ENCODE measurements at regions not wholly inside any gene's neighbourhood (a gene's known extent, or its start where the extent isn't known, plus 50 kb on each side); places are given as distances from the start of the nearest gene placed in this dataset.
A peak's percentile ranks its signal among the peaks of the same experiment; 100 is the strongest.
"Not testable (repeated sequence)": the region's sequence is repeated elsewhere in the genome, so short reads cannot be mapped to it uniquely, and the experiment has no call there.

DNA sequence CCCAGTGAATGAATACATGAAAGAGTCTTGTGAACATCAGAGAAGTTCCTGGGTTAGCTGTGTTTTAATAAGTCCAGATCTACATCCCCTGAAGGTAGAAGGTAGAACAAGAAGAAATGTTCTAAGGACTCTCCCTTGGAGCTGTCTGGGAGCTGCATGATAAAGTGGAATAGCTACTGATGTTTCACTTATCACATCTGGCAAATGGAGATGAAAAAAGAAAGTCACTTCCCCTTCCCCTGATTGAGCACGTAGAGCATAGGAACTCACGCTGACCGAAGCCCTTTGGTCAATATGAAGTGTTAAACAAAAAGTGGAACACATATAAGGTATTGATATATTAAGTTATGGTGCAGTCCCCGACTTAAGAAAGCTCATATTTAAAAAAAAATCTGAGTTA, 53.2 kb upstream of the PARP1 start:
- no peaks in the 10 kb centered on the region for H3K27me3 ChIP-seq
- no peak for TF ChIP-seq Cebpa-rat (IDR thresholded peaks at IDR 0.05)
- no peaks in the 10 kb centered on the region for H4K20me1 ChIP-seq
- no peak overlapping the region for H3K4me2 ChIP-seq
- no peaks in the 10 kb centered on the region for H3K36me3 ChIP-seq
- H3K27ac ChIP-seq = no peak overlapping the region
- no peak overlapping the region for H3K9ac ChIP-seq
- no peak overlapping the region for H3K4me3 ChIP-seq
- H3K9me3 ChIP-seq = peaks cover 17% of the 10 kb centered on the region
- peaks cover 7% of the 10 kb centered on the region for H3K4me1 ChIP-seq

DNA sequence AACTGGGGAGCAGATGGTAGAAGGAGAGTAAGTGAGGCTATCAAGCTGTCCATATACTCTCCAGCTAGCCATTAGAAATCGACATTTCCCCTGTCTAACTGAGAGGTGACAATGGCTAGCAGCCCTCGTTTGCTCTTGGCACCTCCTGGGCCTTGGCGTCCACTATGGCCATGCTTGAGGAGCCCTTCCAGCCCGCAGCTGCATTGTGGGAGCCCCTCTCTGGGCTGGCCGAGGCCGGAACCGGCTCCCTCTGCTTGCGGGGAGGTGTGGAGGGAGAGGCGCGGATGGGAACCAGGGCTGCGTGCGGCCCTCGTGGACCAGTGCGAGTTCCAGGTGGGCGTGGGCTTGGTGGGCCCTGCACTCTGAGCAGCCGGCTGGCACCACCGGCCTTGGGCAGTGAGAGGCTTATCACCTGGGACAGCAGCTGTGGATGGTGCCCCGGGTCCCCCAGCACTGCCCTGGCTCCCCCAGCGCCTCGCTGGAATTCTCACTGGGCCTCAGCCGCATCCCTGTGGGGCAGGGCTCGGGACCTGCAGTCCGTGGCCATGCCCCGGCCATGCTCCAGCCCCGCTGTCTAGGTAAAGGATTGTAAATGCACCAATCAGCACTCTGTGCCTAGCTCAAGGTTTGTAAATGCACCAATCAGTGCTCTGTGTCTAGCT, 56.2 kb upstream of the PARP1 start:
- no peak overlapping the region for H3K27ac ChIP-seq
- TF ChIP-seq Cebpa-rat (IDR thresholded peaks at IDR 0.05) = no peak

DNA sequence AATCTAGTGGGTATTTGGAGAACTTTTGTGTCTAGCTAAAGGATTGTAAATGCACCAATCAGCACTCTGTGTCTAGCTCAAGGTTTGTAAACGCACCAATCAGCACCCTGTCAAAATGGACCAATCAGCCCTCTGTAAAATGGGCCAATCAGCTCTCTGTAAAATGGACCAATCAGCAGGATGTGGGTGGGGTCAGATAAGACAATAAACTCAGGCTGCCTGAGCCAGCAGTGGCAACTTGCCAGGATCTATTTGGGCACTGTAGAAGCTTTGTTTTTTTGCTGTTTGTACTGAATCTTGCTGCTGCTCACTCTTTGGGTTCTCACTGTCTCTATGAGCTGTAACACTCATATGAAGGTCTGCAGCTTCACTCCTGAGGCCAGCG, 56.7 kb upstream of the PARP1 start:
- H4K20me1 ChIP-seq, H3K27me3 ChIP-seq, H3K27ac ChIP-seq, H3K4me3 ChIP-seq, H3K4me1 ChIP-seq, H3K36me3 ChIP-seq, H3K9ac ChIP-seq, H3K4me2 ChIP-seq: not testable (repeated sequence)
- H3K9me3 ChIP-seq = peaks cover 17% of the 10 kb centered on the region

More for the DNA sequence above, 56.2 kb upstream of the PARP1 start:
- H3K27me3 ChIP-seq = no peaks in the 10 kb centered on the region
- H3K9me3 ChIP-seq = peaks cover 17% of the 10 kb centered on the region
- no peak overlapping the region for H3K4me2 ChIP-seq
- H3K4me3 ChIP-seq = no peak overlapping the region
- H3K9ac ChIP-seq = no peak overlapping the region
- H3K4me1 ChIP-seq = no peaks in the 10 kb centered on the region
- H4K20me1 ChIP-seq = no peaks in the 10 kb centered on the region
- no peaks in the 10 kb centered on the region for H3K36me3 ChIP-seq

DNA sequence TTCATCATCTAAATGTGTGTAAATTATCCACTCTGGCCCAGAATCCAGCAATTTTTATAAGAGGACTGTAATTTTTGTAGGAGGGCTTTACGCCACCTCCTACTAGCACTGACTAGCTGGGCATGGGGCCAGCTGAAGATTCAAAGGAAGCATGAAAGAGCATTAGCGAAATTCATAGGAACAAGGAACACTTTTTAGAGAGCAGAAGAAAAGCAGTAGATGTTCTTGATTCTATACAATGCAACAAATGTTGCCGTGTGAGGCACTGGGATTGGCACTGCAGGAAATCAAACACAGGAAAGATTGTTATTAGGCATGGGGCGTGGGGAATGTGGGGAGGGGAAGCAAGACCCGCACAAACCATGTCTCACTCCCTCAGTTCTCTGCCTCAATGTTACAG, 58.4 kb upstream of the PARP1 start:
- Histone ChIP-seq H3K4me2 (no peak overlapping the region), H3K27ac (no peak overlapping the region), H4K20me1 (no peaks in the 10 kb centered on the region), H3K9ac (no peak overlapping the region), H3K4me3 (no peak overlapping the region), H3K36me3 (no peaks in the 10 kb centered on the region), H3K4me1 (no peaks in the 10 kb centered on the region), H3K9me3 (peaks cover 17% of the 10 kb centered on the region), H3K27me3 (no peaks in the 10 kb centered on the region)
- TF ChIP-seq Cebpa-rat (IDR thresholded peaks at IDR 0.05) = no peak

DNA sequence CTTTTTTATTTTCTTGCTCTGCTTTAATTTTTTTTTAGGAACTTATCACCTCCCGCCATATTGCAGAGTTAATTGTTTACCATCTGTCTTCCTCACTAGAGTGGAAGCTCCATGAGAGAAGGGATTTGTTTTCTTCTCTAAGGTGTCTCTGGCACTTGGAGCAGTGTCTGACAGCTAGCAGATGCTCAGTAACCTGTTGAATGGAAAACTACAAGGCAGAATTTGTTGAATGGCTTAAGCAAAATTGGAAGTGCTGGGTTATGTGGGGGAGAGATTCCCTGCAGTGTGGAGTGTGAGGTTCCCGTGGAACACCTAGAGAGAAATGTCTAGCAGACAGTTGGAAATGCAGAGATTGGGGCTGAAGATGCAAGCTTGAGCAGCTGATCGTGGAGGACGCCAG, 59.5 kb upstream of the PARP1 start:
- no peak overlapping the region for H3K27ac ChIP-seq
- H3K9me3 ChIP-seq = peaks cover 17% of the 10 kb centered on the region
- H3K27me3 ChIP-seq = no peaks in the 10 kb centered on the region
- no peak overlapping the region for H3K9ac ChIP-seq
- H3K4me1 ChIP-seq = no peaks in the 10 kb centered on the region
- no peaks in the 10 kb centered on the region for H3K36me3 ChIP-seq
- H4K20me1 ChIP-seq = no peaks in the 10 kb centered on the region
- H3K4me2 ChIP-seq = no peak overlapping the region
- H3K4me3 ChIP-seq = no peak overlapping the region
- TF ChIP-seq Cebpa-rat (IDR thresholded peaks at IDR 0.05) = no peak

DNA sequence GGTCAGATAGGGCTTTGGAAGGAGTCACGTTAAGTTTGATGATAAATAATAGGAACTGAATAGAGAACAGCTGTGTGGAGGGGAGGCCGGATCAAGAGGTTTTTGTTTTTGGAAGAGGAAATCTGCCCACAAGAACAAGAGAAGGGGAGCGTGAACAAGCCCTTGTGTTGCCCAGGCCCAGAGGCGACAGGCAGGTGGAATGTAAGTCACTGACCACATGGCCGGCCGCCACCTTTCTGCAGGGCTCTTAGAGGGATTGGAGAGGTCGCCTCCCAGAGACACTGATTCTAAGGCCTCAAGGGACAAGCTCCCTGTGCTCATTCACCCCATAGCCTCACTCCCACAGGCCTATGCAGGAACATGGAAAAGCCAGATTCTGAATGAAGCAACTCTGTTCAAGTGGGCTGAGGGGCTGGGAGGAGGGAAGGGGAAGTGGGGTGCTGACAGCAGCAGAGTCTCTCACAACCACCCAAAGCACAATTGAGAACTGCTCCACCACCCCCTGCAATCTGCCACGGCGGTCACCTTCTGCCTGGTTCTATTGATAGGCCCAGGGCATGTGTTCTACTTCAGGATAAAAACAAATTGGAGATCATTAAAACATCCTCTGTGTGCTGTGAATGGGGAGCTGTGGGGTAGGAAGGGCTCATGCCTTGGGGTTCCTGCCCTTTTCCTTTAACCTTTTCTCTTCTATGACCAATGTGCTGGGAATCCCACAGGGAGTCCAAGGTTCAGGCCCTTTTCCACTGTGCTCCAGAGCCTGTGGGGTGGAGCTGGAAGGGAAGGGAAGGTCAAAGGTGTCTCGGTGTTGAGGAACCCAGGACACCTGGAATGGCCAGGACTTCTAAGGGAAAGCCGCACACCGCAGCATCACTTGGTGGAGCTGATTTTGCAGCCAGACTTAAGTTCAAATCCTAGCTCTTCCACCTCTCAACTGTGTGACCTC, 63.3 kb upstream of the PARP1 start:
- no peaks in the 10 kb centered on the region for H3K36me3 ChIP-seq
- H4K20me1 ChIP-seq = no peaks in the 10 kb centered on the region
- H3K4me3 ChIP-seq = no peak overlapping the region
- no peak overlapping the region for H3K9ac ChIP-seq
- no peaks in the 10 kb centered on the region for H3K27me3 ChIP-seq
- H3K4me2 ChIP-seq = no peak overlapping the region
- no peaks in the 10 kb centered on the region; the same call in 1 of the 2 replicates for H3K9me3 ChIP-seq
- no peak for TF ChIP-seq Cebpa-rat (IDR thresholded peaks at IDR 0.05)
- peaks cover 20% of the 10 kb centered on the region for H3K4me1 ChIP-seq
- no peak overlapping the region for H3K27ac ChIP-seq

DNA sequence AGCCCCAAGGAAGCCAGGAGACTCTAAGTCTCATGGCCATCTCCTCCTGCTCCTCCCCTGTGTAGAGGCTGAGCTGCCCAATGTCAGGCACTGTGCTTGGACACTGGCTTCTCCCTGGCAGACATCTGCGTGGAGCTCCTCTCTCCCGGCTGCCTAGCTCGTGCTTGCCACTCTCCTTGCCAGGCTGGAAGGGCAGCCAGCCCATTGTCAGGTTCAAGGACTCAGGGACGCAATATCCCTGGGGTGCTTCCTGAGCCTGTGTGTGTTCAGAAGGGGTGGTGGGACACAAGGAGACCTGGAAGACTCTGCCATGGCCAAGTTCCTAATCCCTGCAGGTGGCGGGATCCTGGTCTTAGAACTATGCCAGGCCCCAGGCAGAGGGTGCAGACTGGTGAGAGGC, 65.4 kb upstream of the PARP1 start:
- Histone ChIP-seq H3K9ac (no peak overlapping the region), H3K9me3 (no peaks in the 10 kb centered on the region), H3K27me3 (no peaks in the 10 kb centered on the region), H3K36me3 (no peaks in the 10 kb centered on the region), H3K4me1 (peaks cover 20% of the 10 kb centered on the region), H3K27ac (no peak overlapping the region), H3K4me3 (no peak overlapping the region), H4K20me1 (no peaks in the 10 kb centered on the region), H3K4me2 (no peak overlapping the region)
- TF ChIP-seq Cebpa-rat (IDR thresholded peaks at IDR 0.05) = no peak

DNA sequence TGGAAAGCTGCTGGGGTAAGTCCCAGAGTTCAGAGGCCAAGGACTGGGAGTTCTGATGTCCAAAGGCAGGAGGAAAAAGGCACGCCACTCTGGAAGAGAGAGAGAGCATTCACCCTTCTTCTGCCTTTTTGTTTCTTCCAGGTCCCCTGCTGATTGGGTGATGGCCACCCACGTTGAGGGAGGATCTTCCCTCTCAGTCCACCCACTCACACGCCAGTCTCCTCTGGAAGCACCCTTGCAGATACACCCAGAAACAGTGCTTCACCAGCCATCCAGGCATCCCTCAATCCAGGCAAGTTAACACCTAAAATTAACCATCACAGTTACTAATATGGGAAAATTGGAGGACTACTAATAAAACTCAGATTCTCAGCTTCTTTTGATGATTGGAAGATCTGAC, 66.1 kb upstream of the PARP1 start:
- Histone ChIP-seq H3K27me3 (no peaks in the 10 kb centered on the region), H3K9ac (no peak overlapping the region), H3K4me2 (no peak overlapping the region), H3K9me3 (no peaks in the 10 kb centered on the region), H3K27ac (no peak overlapping the region), H3K4me3 (no peak overlapping the region), H3K36me3 (no peaks in the 10 kb centered on the region), H4K20me1 (no peaks in the 10 kb centered on the region), H3K4me1 (peaks cover 20% of the 10 kb centered on the region)
- TF ChIP-seq Cebpa-rat (IDR thresholded peaks at IDR 0.05) = no peak

DNA sequence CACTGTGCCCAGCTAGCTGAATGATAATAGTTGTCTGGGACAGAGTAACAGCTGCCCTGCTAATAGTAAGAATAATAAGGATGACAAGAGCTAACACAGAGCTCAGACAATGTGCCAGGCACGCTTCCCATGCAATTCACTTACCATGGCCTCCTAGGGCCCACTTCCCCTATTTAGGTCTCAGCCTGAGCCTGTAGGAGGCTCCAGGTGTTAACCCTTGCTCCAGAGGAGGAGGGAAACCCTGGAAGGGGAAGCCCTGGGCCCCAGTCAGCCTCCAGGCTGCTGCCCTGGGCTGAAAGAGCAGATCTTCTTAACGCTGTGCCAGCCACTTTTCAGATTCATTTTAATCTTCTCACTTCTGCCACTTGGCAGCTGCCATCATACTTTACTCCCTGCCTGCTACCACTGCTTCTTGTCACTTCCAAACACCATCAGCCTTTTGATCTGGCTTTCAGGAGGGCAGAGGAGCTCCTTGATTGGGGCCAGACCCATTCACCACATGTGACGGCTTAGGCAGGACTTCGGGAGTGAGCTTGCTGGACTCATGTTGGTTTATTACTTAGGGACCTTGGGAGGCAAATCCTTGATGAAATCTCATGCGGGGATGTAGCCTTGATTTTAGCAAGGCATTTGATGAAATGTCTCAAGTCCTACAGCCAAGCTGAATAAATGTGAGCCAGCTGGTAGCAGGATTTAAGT, 66.7 kb upstream of the PARP1 start:
- Histone ChIP-seq H3K9ac (no peak overlapping the region), H3K36me3 (no peaks in the 10 kb centered on the region), H3K27ac (no peak overlapping the region), H3K4me1 (peaks cover 23% of the 10 kb centered on the region), H3K27me3 (no peaks in the 10 kb centered on the region), H3K4me3 (no peak overlapping the region), H4K20me1 (no peaks in the 10 kb centered on the region), H3K9me3 (no peaks in the 10 kb centered on the region), H3K4me2 (peak overlapping the region; percentile 41)
- TF ChIP-seq Cebpa-rat (IDR thresholded peaks at IDR 0.05) = no peak

DNA sequence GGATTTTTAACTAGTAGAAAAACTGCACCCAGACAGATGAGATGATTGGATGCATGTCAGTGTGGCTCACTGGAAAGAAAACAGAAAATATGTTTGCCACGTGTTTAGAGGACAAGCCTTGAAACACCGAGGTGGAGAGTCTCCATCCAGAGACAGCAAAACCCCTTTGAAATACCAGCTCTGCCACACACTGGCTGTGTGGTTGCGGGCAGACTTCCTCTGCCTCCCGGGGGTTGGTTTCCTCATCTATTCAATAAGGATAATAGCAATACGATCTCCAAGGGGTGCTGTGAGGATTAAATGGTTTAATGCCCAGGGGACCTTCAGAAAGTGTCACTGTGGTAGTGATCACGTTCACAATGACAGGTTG, 67.2 kb upstream of the PARP1 start:
- H3K27ac ChIP-seq = no peak overlapping the region
- no peaks in the 10 kb centered on the region for H4K20me1 ChIP-seq
- no peak overlapping the region for H3K4me3 ChIP-seq
- H3K4me1 ChIP-seq = peaks cover 28% of the 10 kb centered on the region
- H3K9me3 ChIP-seq = no peaks in the 10 kb centered on the region
- no peaks in the 10 kb centered on the region for H3K36me3 ChIP-seq
- TF ChIP-seq Cebpa-rat (IDR thresholded peaks at IDR 0.05) = no peak
- H3K4me2 ChIP-seq = peak overlapping the region; percentile 41
- H3K9ac ChIP-seq = no peak overlapping the region
- no peaks in the 10 kb centered on the region for H3K27me3 ChIP-seq
